A549 (cell line): ENCODE measurements at regions not wholly inside any gene's neighbourhood (a gene's known extent, or its start where the extent isn't known, plus 50 kb on each side); places are given as distances from the start of the nearest gene placed in this dataset.

Experiments used
- BHLHE40 ChIP-seq: IDR thresholded peaks from 2 replicates; pipeline ENCODE4 v1.6.1; 2012; ENCODE audit warnings: low read depth, low read length, inconsistent platforms
- CEBPB ChIP-seq, 2 experiments: fragments of >200 bp in 1 of 2; sonication (Bioruptor Twin) in 1 of 2; formaldehyde crosslinking in 1 of 2; IDR thresholded peaks; 2 replicates each; pipeline ENCODE4 v1.6.1; 2012 to 2016
- CHD2 ChIP-seq: fragments of 150-350 bp; IDR thresholded peaks from 2 replicates; pipeline ENCODE4 v1.6.1; 2014; ENCODE audit warnings: low read length; ENCODE audit not compliant: partially characterized antibody
- FOSL2 ChIP-seq, 2 experiments: fragments of 450-650 bp in 1 of 2; fragments of >200 bp in 1 of 2; sonication (Bioruptor Twin) in 1 of 2; formaldehyde crosslinking; IDR thresholded peaks; 2 replicates each; pipeline versions ENCODE4 v1.5.0 to v1.6.1; 2016 to 2020; ENCODE audit warnings: mild to moderate bottlenecking in 1 of 2, moderate library complexity in 1 of 2
- KDM1A ChIP-seq: fragments of 200-600 bp; sonication (generic); IDR thresholded peaks from 2 replicates; pipeline ENCODE4 v1.6.1; 2016; ENCODE audit warnings: low read depth, mild to moderate bottlenecking
- MAX ChIP-seq: IDR thresholded peaks from 2 replicates; pipeline ENCODE4 v1.6.1; 2012
- MYC ChIP-seq: IDR thresholded peaks from 2 replicates; pipeline ENCODE4 v1.6.1; 2012; ENCODE audit warnings: mild to moderate bottlenecking, inconsistent platforms, low read length, improper control_type of control experiment, borderline replicate concordance
- PHF8 ChIP-seq: fragments of 200-600 bp; sonication (generic); IDR thresholded peaks from 2 replicates; pipeline ENCODE4 v1.6.1; 2016; ENCODE audit warnings: low read depth, mild to moderate bottlenecking, antibody characterized with exemption, moderate library complexity, borderline replicate concordance
- POLR2A ChIP-seq: IDR thresholded peaks from 2 replicates; pipeline ENCODE4 v1.6.1; 2012; ENCODE audit warnings: mild to moderate bottlenecking, low read length
- SMC3 ChIP-seq: fragments of >200 bp; sonication (Bioruptor Twin); formaldehyde crosslinking; IDR thresholded peaks from 3 replicates; pipeline ENCODE4 v1.6.1; 2018; ENCODE audit warnings: inconsistent platforms
- ZC3H11A ChIP-seq: fragments of 450-650 bp; IDR thresholded peaks from 2 replicates; pipeline ENCODE4 v1.6.1; 2014; ENCODE audit warnings: antibody characterized with exemption, mild to moderate bottlenecking
- ZFP36 ChIP-seq: fragments of 450-650 bp; IDR thresholded peaks from 2 replicates; pipeline ENCODE4 v1.6.1; 2014; ENCODE audit warnings: borderline replicate concordance; ENCODE audit not compliant: partially characterized antibody
- TF ChIP-seq, protein P1 (sequence below): fragments of >200 bp; sonication (Bioruptor Twin); formaldehyde crosslinking; IDR thresholded peaks from 3 replicates; pipeline ENCODE4 v1.5.1; 2016
- TF ChIP-seq, protein P2 (sequence below): fragments of 200-600 bp; sonication (generic); IDR thresholded peaks from 2 replicates; pipeline ENCODE4 v1.6.1; 2016; ENCODE audit warnings: antibody characterized with exemption, mild to moderate bottlenecking, moderate library complexity

DNA sequence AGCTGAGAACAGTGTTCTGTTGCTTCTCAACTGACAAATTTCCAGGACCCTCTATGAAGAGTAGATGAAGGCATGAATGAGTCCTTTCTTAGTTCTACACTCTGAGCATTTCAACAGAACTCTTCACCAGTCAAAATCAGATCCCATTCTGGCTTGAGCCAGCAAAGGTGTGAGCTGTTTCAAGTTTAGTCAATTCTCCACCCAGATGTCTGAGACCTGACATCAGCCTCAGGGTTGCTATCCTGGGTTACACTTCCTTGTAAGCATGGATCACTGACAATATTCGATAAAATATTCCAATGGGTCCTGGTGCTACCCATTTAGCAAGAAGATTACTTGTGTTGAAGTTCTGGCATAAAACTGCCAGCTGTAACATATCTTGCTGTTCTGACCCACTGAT, 97.6 kb upstream of the PPP2R3A start:
- TF ChIP-seq, protein P1, sequence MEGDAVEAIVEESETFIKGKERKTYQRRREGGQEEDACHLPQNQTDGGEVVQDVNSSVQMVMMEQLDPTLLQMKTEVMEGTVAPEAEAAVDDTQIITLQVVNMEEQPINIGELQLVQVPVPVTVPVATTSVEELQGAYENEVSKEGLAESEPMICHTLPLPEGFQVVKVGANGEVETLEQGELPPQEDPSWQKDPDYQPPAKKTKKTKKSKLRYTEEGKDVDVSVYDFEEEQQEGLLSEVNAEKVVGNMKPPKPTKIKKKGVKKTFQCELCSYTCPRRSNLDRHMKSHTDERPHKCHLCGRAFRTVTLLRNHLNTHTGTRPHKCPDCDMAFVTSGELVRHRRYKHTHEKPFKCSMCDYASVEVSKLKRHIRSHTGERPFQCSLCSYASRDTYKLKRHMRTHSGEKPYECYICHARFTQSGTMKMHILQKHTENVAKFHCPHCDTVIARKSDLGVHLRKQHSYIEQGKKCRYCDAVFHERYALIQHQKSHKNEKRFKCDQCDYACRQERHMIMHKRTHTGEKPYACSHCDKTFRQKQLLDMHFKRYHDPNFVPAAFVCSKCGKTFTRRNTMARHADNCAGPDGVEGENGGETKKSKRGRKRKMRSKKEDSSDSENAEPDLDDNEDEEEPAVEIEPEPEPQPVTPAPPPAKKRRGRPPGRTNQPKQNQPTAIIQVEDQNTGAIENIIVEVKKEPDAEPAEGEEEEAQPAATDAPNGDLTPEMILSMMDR = no peak
- TF ChIP-seq KDM1A = no peak
- no peak for TF ChIP-seq ZC3H11A
- TF ChIP-seq MYC = no peak
- TF ChIP-seq SMC3 = no peak
- no peak for TF ChIP-seq BHLHE40
- TF ChIP-seq CHD2 = no peak
- TF ChIP-seq CEBPB (IDR thresholded peaks at IDR 0.05) = no peak
- TF ChIP-seq MAX = no peak
- TF ChIP-seq ZFP36 = no peak
- TF ChIP-seq POLR2A = no peak
- TF ChIP-seq, protein P2, sequence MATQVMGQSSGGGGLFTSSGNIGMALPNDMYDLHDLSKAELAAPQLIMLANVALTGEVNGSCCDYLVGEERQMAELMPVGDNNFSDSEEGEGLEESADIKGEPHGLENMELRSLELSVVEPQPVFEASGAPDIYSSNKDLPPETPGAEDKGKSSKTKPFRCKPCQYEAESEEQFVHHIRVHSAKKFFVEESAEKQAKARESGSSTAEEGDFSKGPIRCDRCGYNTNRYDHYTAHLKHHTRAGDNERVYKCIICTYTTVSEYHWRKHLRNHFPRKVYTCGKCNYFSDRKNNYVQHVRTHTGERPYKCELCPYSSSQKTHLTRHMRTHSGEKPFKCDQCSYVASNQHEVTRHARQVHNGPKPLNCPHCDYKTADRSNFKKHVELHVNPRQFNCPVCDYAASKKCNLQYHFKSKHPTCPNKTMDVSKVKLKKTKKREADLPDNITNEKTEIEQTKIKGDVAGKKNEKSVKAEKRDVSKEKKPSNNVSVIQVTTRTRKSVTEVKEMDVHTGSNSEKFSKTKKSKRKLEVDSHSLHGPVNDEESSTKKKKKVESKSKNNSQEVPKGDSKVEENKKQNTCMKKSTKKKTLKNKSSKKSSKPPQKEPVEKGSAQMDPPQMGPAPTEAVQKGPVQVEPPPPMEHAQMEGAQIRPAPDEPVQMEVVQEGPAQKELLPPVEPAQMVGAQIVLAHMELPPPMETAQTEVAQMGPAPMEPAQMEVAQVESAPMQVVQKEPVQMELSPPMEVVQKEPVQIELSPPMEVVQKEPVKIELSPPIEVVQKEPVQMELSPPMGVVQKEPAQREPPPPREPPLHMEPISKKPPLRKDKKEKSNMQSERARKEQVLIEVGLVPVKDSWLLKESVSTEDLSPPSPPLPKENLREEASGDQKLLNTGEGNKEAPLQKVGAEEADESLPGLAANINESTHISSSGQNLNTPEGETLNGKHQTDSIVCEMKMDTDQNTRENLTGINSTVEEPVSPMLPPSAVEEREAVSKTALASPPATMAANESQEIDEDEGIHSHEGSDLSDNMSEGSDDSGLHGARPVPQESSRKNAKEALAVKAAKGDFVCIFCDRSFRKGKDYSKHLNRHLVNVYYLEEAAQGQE = no peak
- no peak for TF ChIP-seq PHF8
- no peak for TF ChIP-seq FOSL2 (IDR thresholded peaks at IDR 0.05)
- TF ChIP-seq FOSL2 (CRISPR knock-in tag; IDR thresholded peaks at IDR 0.05) = no peak
